Endothelial cell of umbilical vein (primary cell): ENCODE measurements at regions not wholly inside any gene's neighbourhood (a gene's known extent, or its start where the extent isn't known, plus 50 kb on each side); places are given as distances from the start of the nearest gene placed in this dataset.

Source experiments
- BruUV-seq: library from RNA; stranded (reverse); fragments of 400-500 nt; replicated peaks from 2 replicates; lab custom pipeline; 2021; lab: Mats Ljungman, UMichigan
- CTCF ChIA-PET: fragments of 300-600, 350-600 bp; sonication (Branson Sonifier 250); formaldehyde crosslinking; loops from one replicate; lab custom pipeline; 2021; ENCODE audit warnings: antibody characterized with exemption, inconsistent platforms; lab: Charles Lee
- POLR2A ChIA-PET: fragments of 300-600, 350-600 bp; sonication (Branson Sonifier 250); formaldehyde crosslinking; loops from one replicate; lab custom pipeline; 2021; ENCODE audit warnings: antibody characterized with exemption, inconsistent platforms; lab: Charles Lee
- DNase-seq: peaks from one replicate; pipeline ENCODE4 v3.0.0-alpha.2; 2011; ENCODE audit warnings: low read depth, low spot score
- FAIRE-seq: peaks from 2 replicates; lab custom pipeline; 2011; peaks lifted over from hg19 to GRCh38; lab: Jason Lieb, UNC
- H2AFZ ChIP-seq: 2 replicates; pipeline ENCODE4 v1.6.0; 2012; ENCODE audit warnings: low read depth, low read length, control low read depth, inconsistent platforms
- H3K27ac ChIP-seq: 2 replicates; pipeline ENCODE4 v1.5.1; 2011; ENCODE audit warnings: low read depth, mild to moderate bottlenecking, control low read depth, low read length, moderate library complexity; ENCODE audit not compliant: insufficient read depth
- H3K27me3 ChIP-seq, 2 experiments: 2 replicates each; pipeline versions ENCODE4 v1.6.0 to v1.6.1; 2011; ENCODE audit warnings: low read length in 2 of 2, mixed read lengths in 1 of 2; ENCODE audit not compliant: control insufficient read depth in 2 of 2, insufficient read depth in 2 of 2
- H3K36me3 ChIP-seq, 2 experiments: 2 replicates in 1 of 2; 3 replicates in 1 of 2; pipeline ENCODE4 v1.5.1; 2011; ENCODE audit warnings: low read length in 2 of 2, mild to moderate bottlenecking in 1 of 2, moderate library complexity in 1 of 2; ENCODE audit not compliant: control insufficient read depth in 2 of 2, insufficient read depth in 2 of 2; ENCODE audit errors: extremely low read depth in 1 of 2
- H3K4me1 ChIP-seq: 3 replicates; pipeline ENCODE4 v1.5.1; 2011; ENCODE audit warnings: mild to moderate bottlenecking, low read length; ENCODE audit not compliant: control insufficient read depth, insufficient read depth; ENCODE audit errors: extremely low read depth
- H3K4me2 ChIP-seq: 2 replicates; pipeline ENCODE4 v1.6.1; 2011; ENCODE audit warnings: low read length, control low read depth, mixed read lengths; ENCODE audit not compliant: insufficient read depth
- H3K4me3 ChIP-seq, 3 experiments: fragments of 200-600 bp in 1 of 3; sonication (generic), shearing (Covaris generic) in 1 of 3; replicated peaks in 1 of 3; 2 replicates each; pipeline ENCODE4 v1.5.1; 2011 to 2016; ENCODE audit warnings: control low read depth in 3 of 3, low read length in 3 of 3, mild to moderate bottlenecking in 2 of 3, inconsistent platforms in 1 of 3, low read depth in 1 of 3, moderate library complexity in 1 of 3; ENCODE audit not compliant: insufficient read depth in 1 of 3
- H3K79me2 ChIP-seq: 2 replicates; pipeline ENCODE4 v1.6.0; 2012; ENCODE audit warnings: low read length, inconsistent platforms; ENCODE audit not compliant: control insufficient read depth, insufficient read depth
- H3K9ac ChIP-seq: replicated peaks from 2 replicates; pipeline ENCODE3; 2011; ENCODE audit warnings: low read length, control low read depth; ENCODE audit not compliant: insufficient read depth; ENCODE audit errors: extremely low read depth
- H3K9me1 ChIP-seq: replicated peaks from 3 replicates; pipeline ENCODE4 v1.6.0; 2011; ENCODE audit warnings: mild to moderate bottlenecking, low read length; ENCODE audit not compliant: control insufficient read depth, insufficient read depth; ENCODE audit errors: extremely low read depth
- H3K9me3 ChIP-seq: replicated peaks from 2 replicates; pipeline ENCODE4 v1.5.1; 2012; ENCODE audit warnings: low read length, inconsistent platforms; ENCODE audit not compliant: control insufficient read depth, insufficient read depth
- H4K20me1 ChIP-seq: replicated peaks from 2 replicates; pipeline ENCODE3; 2011; ENCODE audit warnings: mild to moderate bottlenecking, low read length; ENCODE audit not compliant: control insufficient read depth, insufficient read depth; ENCODE audit errors: extremely low read depth
- EZH2 ChIP-seq: IDR thresholded peaks from 2 replicates; pipeline ENCODE4 v1.6.1; 2012; ENCODE audit warnings: borderline replicate concordance, low read depth, mild to moderate bottlenecking, moderate library complexity, low read length, inconsistent platforms; ENCODE audit not compliant: severe bottlenecking
- FOS ChIP-seq: IDR thresholded peaks from 2 replicates; pipeline ENCODE4 v1.6.1; 2011; ENCODE audit warnings: mild to moderate bottlenecking, low read length, moderate library complexity, borderline replicate concordance; ENCODE audit not compliant: insufficient read depth
- GATA2 ChIP-seq: IDR thresholded peaks from 2 replicates; pipeline ENCODE4 v1.7.0; 2011; ENCODE audit warnings: low read depth, mild to moderate bottlenecking, moderate library complexity, mixed read lengths, low read length; ENCODE audit not compliant: insufficient read length, insufficient read depth
- JUN ChIP-seq: IDR thresholded peaks from 2 replicates; pipeline ENCODE4 v1.6.1; 2011; ENCODE audit warnings: borderline replicate concordance, low read depth; ENCODE audit not compliant: insufficient read length, insufficient read depth
- MYC ChIP-seq: IDR thresholded peaks from one replicate; pipeline ENCODE4 v1.6.1; 2011; ENCODE audit warnings: mild to moderate bottlenecking, low read depth, low read length
- POLR2A ChIP-seq: IDR thresholded peaks from 2 replicates; pipeline ENCODE4 v1.6.1; 2012; ENCODE audit warnings: low read depth, mild to moderate bottlenecking, control low read depth, low read length
- POLR2AphosphoS5 ChIP-seq: IDR thresholded peaks from 2 replicates; pipeline ENCODE4 v1.6.1; 2012; ENCODE audit warnings: low read depth, mild to moderate bottlenecking, control low read depth, low read length, moderate library complexity; ENCODE audit not compliant: insufficient read depth
- dilution Hi-C: fragments of 300-500 bp; cut with MboI; formaldehyde crosslinking; loops from one replicate; pipeline ENCODE4 v1.15.0; 2019; ENCODE audit warnings: low sequenced_read_pairs; ENCODE audit not compliant: extremely low pct_ligation_motif_present
- intact Hi-C: fragments of 100-400 bp; cut with micrococcal nuclease; formaldehyde crosslinking; loops from one replicate; pipeline ENCODE4 v1.10.0; 2022
- TF ChIP-seq, protein P1 (sequence below), 2 donors: IDR thresholded peaks; 1 replicate in 1 of 2; 2 replicates in 1 of 2; pipeline ENCODE4 v1.5.1; 2011; ENCODE audit warnings: low read length in 2 of 2, mild to moderate bottlenecking in 2 of 2, moderate library complexity in 2 of 2, control low read depth in 1 of 2, inconsistent platforms in 1 of 2, low read depth in 1 of 2; ENCODE audit not compliant: insufficient read depth in 1 of 2; ENCODE audit errors: extremely low read depth in 1 of 2
- TF ChIP-seq, protein P2 (sequence below): IDR thresholded peaks from 2 replicates; pipeline ENCODE4 v1.6.1; 2011; ENCODE audit not compliant: insufficient read depth, insufficient read length

- no peaks in the 10 kb centered on the region for H4K20me1 ChIP-seq
- no peaks in the 10 kb centered on the region for H3K4me1 ChIP-seq
- DNase-seq = no peak
- POLR2A ChIA-PET = no interaction called here
- H3K9me3 ChIP-seq = no peaks in the 10 kb centered on the region
- H3K9me1 ChIP-seq = no peaks in the 10 kb centered on the region
- H2AFZ ChIP-seq = no peak overlapping the region
- H3K27me3 ChIP-seq = no peaks in the 10 kb centered on the region
- dilution Hi-C loops = no loop called here
- no peak overlapping the region for H3K4me3 ChIP-seq
- no peaks in the 10 kb centered on the region for H3K36me3 ChIP-seq
- no peak for TF ChIP-seq POLR2A
- TF ChIP-seq JUN = no peak
- CTCF ChIA-PET = no interaction called here
- no peak for FAIRE-seq
- intact Hi-C loops = no loop called here
- H3K79me2 ChIP-seq = no peaks in the 10 kb centered on the region
- H3K27ac ChIP-seq = no peak overlapping the region
- no peak overlapping the region for H3K4me2 ChIP-seq
- no TSS peak for BruUV-seq
- no peak overlapping the region for H3K9ac ChIP-seq
Measured at GRCh38 chr6:1027795-1028569, 283.9 kb upstream of the FOXQ1 start.

GRCh38 chr6:1027109-1027794 lies 284.6 kb upstream of the FOXQ1 start:
- Histone ChIP-seq H3K27me3 (no peaks in the 10 kb centered on the region), H3K4me3 (no peak overlapping the region), H3K36me3 (no peaks in the 10 kb centered on the region), H3K79me2 (no peaks in the 10 kb centered on the region), H3K9me1 (no peaks in the 10 kb centered on the region), H2AFZ (no peak overlapping the region), H3K27ac (no peak overlapping the region), H3K9me3 (no peaks in the 10 kb centered on the region), H3K4me1 (no peaks in the 10 kb centered on the region), H4K20me1 (no peaks in the 10 kb centered on the region), H3K4me2 (no peak overlapping the region), H3K9ac (no peak overlapping the region)
- TF ChIP-seq POLR2A (no peak), POLR2AphosphoS5 (no peak), FOS (no peak), JUN (no peak), MYC (no peak), EZH2 (no peak), GATA2 (no peak)
- TF ChIP-seq, protein P1, sequence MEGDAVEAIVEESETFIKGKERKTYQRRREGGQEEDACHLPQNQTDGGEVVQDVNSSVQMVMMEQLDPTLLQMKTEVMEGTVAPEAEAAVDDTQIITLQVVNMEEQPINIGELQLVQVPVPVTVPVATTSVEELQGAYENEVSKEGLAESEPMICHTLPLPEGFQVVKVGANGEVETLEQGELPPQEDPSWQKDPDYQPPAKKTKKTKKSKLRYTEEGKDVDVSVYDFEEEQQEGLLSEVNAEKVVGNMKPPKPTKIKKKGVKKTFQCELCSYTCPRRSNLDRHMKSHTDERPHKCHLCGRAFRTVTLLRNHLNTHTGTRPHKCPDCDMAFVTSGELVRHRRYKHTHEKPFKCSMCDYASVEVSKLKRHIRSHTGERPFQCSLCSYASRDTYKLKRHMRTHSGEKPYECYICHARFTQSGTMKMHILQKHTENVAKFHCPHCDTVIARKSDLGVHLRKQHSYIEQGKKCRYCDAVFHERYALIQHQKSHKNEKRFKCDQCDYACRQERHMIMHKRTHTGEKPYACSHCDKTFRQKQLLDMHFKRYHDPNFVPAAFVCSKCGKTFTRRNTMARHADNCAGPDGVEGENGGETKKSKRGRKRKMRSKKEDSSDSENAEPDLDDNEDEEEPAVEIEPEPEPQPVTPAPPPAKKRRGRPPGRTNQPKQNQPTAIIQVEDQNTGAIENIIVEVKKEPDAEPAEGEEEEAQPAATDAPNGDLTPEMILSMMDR (IDR thresholded peaks at IDR 0.05; ENCODE audit: extremely low read depth in 1 of 2, insufficient read depth in 1 of 2, low read depth in 1 of 2, low read length in 2 of 2) = no peak
- TF ChIP-seq, protein P2, sequence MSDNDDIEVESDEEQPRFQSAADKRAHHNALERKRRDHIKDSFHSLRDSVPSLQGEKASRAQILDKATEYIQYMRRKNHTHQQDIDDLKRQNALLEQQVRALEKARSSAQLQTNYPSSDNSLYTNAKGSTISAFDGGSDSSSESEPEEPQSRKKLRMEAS = no peak
- intact Hi-C loops (no loop called here), dilution Hi-C loops (no loop called here)
- no TSS peak for BruUV-seq
- FAIRE-seq (no peak), DNase-seq (no peak)
- POLR2A ChIA-PET = no interaction called here
- CTCF ChIA-PET = no interaction called here
